GM10248 (cell line): ENCODE measurements at regions not wholly inside any gene's neighbourhood (a gene's known extent, or its start where the extent isn't known, plus 50 kb on each side); places are given as distances from the start of the nearest gene placed in this dataset.

Source experiments
- CTCF ChIA-PET: fragments of 300-600 bp; sonication (Branson Sonifier 250); formaldehyde crosslinking; extraction: SDS; loops from one replicate; lab custom pipeline; 2021; ENCODE audit warnings: antibody characterized with exemption; lab: Yijun Ruan, JAX
- POLR2A ChIA-PET: fragments of 350-650 bp; sonication (Branson Sonifier 250); formaldehyde crosslinking; extraction: SDS; loops from one replicate; lab custom pipeline; 2020; ENCODE audit warnings: antibody characterized with exemption; lab: Yijun Ruan, JAX
- DNase-seq: peaks from one replicate; pipeline ENCODE4 v3.0.0; 2012; ENCODE audit errors: extremely low spot score
- TF ChIP-seq, protein P1 (sequence below): IDR thresholded peaks from 2 replicates; pipeline ENCODE4 v1.5.1; 2012; ENCODE audit warnings: mild to moderate bottlenecking, low read depth; ENCODE audit errors: extremely low read depth, missing control alignments, control extremely low read depth

GRCh38 chr12:125453751-125454150 is 388.5 kb downstream of the AACS start:
- ChIA-PET POLR2A (no interaction called here), CTCF (interaction anchor here (0.9 kb wide), 1 partner anchor 9 kb away, joined by 3 read pairs; no protein-coding TSS in a partner anchor)
- DNase-seq: no peak
- TF ChIP-seq, protein P1, sequence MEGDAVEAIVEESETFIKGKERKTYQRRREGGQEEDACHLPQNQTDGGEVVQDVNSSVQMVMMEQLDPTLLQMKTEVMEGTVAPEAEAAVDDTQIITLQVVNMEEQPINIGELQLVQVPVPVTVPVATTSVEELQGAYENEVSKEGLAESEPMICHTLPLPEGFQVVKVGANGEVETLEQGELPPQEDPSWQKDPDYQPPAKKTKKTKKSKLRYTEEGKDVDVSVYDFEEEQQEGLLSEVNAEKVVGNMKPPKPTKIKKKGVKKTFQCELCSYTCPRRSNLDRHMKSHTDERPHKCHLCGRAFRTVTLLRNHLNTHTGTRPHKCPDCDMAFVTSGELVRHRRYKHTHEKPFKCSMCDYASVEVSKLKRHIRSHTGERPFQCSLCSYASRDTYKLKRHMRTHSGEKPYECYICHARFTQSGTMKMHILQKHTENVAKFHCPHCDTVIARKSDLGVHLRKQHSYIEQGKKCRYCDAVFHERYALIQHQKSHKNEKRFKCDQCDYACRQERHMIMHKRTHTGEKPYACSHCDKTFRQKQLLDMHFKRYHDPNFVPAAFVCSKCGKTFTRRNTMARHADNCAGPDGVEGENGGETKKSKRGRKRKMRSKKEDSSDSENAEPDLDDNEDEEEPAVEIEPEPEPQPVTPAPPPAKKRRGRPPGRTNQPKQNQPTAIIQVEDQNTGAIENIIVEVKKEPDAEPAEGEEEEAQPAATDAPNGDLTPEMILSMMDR: no peak

- TF ChIP-seq, protein P1: no peak
- no peak for DNase-seq
- CTCF ChIA-PET: interaction anchor here (0.9 kb wide), 1 partner anchor 9 kb away, joined by 3 read pairs; no protein-coding TSS in a partner anchor
- POLR2A ChIA-PET: no interaction called here
Observed at GRCh38 chr12:125454291-125454690, 389.1 kb downstream of the AACS start.

GRCh38 chr12:125454786-125455480 is 389.7 kb downstream of the AACS start:
- TF ChIP-seq, protein P1: no peak
- no peak for DNase-seq
- CTCF ChIA-PET: no interaction called here
- POLR2A ChIA-PET: no interaction called here

- no peak for DNase-seq
- ChIA-PET POLR2A (no interaction called here), CTCF (no interaction called here)
- TF ChIP-seq, protein P1: no peak
Observed at GRCh38 chr12:125455556-125455955, 390.3 kb downstream of the AACS start.

GRCh38 chr12:125458552-125459268 is 393.5 kb downstream of the AACS start:
- CTCF ChIA-PET: interaction anchor here (0.7 to 1.0 kb wide), 2 partner anchors 15 to 127 kb away, joined by 3 to 4 read pairs; no protein-coding TSS in a partner anchor
- POLR2A ChIA-PET: no interaction called here

GRCh38 chr12:125461831-125462230 is 396.6 kb downstream of the AACS start:
- ChIA-PET CTCF (no interaction called here), POLR2A (no interaction called here)
- TF ChIP-seq, protein P1: no peak
- no peak for DNase-seq

More at GRCh38 chr12:125458552-125459268, 393.5 kb downstream of the AACS start:
- TF ChIP-seq, protein P1: no peak
- no peak for DNase-seq
